ENCODE measurements at regions not wholly inside any gene's neighbourhood (a gene's known extent, or its start where the extent isn't known, plus 50 kb on each side); places are given as distances from the start of the nearest gene placed in this dataset.

DNA sequence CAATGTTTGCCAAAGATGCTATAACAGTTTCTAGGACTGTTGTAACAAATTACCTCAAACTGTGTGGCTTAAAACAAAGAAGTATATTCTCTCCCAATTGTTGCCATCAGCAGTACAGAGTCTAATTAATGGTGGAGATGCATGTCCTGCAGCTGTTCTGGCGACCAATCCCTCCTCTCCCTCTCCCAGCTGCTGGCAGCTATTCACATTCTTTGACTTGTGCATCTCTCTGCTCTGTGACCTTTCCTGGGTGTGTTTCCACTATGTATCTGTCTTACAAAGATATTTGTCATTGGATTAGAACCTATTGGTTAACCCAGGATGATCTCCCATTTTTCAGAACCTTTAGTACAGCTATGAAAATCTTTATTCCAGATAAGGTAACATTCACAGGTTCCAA lies 561.7 kb upstream of the POM121L12 start:
- H3K79me2 ChIP-seq (ENCODE audit: control insufficient read depth, insufficient read depth, low read length) = no peaks in the 10 kb centered on the region

DNA sequence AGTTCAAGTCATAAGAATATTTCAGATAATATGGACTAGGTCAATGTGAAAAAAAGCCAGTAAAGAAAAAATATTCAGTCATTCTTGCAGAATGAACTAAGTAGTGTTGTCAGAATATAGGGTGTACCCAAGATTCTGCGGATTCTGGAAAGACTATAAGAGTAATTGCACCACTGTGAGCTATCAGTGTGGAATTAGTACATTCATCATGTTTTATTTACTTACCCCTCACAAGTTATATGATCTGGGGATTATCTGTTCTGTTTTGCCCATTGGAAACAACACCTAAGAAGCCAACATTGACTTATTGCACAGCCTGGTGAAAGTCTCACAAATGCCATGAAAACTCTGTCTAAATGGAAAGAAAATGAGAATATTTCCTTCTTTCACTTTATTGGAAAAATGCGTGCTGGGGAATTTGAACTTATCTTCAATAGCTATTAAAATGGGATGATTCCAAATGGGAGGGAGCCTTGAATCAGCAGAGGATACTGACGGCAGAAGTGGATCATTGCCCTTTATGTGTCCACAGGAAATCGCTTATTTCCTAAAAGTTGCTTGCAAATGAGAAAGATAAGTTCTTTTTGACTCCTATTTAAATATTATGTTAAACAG lies 563.3 kb upstream of the POM121L12 start:
- H3K36me3 ChIP-seq (ENCODE audit: control insufficient read depth, insufficient read depth, low read length) = no peaks in the 10 kb centered on the region
- H3K79me2 ChIP-seq (ENCODE audit: control insufficient read depth, insufficient read depth, low read length) = no peaks in the 10 kb centered on the region
- H3K23ac ChIP-seq (ENCODE audit: low read length) = no peak overlapping the region
- no CpG with 5 or more reads among the region's 4 CpGs for WGBS (ENCODE audit: extremely low coverage, insufficient coverage, low lambda C conversion rate)
- H3K27me3 ChIP-seq (ENCODE audit: insufficient read depth, low read length, poor library complexity) = no peaks in the 10 kb centered on the region
- no peak for DNase-seq
- no peak overlapping the region for H2BK15ac ChIP-seq (replicated peaks; ENCODE audit: low read depth)
- H3K18ac ChIP-seq (ENCODE audit: low read length) = no peak overlapping the region
- no peak overlapping the region for H3K4me3 ChIP-seq (ENCODE audit: low read length)
- no peak overlapping the region for H3K56ac ChIP-seq (ENCODE audit: low read length)
- no peak overlapping the region for H3K4me2 ChIP-seq (ENCODE audit: low read length)
- no peak overlapping the region for H3K9ac ChIP-seq (ENCODE audit: low read length)
- H4K8ac ChIP-seq (ENCODE audit: low read depth, low read length) = no peak overlapping the region
- no peaks in the 10 kb centered on the region for H3K79me1 ChIP-seq (ENCODE audit: low read length)
- H2AK5ac ChIP-seq (ENCODE audit: low read length) = no peak overlapping the region
- no peak overlapping the region for H2BK5ac ChIP-seq (ENCODE audit: low read length)
- H3K4ac ChIP-seq (ENCODE audit: low read depth, low read length) = no peak overlapping the region
- no peak overlapping the region for H2BK120ac ChIP-seq (ENCODE audit: low read depth, low read length)
- no peaks in the 10 kb centered on the region for H3K4me1 ChIP-seq (ENCODE audit: control insufficient read depth, low read depth, low read length)
- H3K27ac ChIP-seq (ENCODE audit: low read depth, low read length) = no peak overlapping the region
- no peak overlapping the region for H4K5ac ChIP-seq (ENCODE audit: low read length)

More for the DNA sequence above, 561.7 kb upstream of the POM121L12 start:
- H4K5ac ChIP-seq (ENCODE audit: low read length) = no peak overlapping the region
- no peak overlapping the region for H3K23ac ChIP-seq (ENCODE audit: low read length)
- no peak overlapping the region for H3K4me2 ChIP-seq (ENCODE audit: low read length)
- H3K4ac ChIP-seq (ENCODE audit: low read depth, low read length) = no peak overlapping the region
- DNase-seq = no peak
- H3K27me3 ChIP-seq (ENCODE audit: insufficient read depth, low read length, poor library complexity) = no peaks in the 10 kb centered on the region
- H2BK5ac ChIP-seq (ENCODE audit: low read length) = no peak overlapping the region
- H3K79me1 ChIP-seq (ENCODE audit: low read length) = no peaks in the 10 kb centered on the region
- WGBS (ENCODE audit: extremely low coverage, insufficient coverage, low lambda C conversion rate) = no CpG with 5 or more reads among the region's 1 CpG
- H3K9ac ChIP-seq (ENCODE audit: low read length) = no peak overlapping the region
- no peak overlapping the region for H2AK5ac ChIP-seq (ENCODE audit: low read length)
- no peak overlapping the region for H4K8ac ChIP-seq (ENCODE audit: low read depth, low read length)
- H3K4me1 ChIP-seq (ENCODE audit: control insufficient read depth, low read depth, low read length) = no peaks in the 10 kb centered on the region
- no peak overlapping the region for H3K56ac ChIP-seq (ENCODE audit: low read length)
- no peak overlapping the region for H3K27ac ChIP-seq (ENCODE audit: low read depth, low read length)
- no peak overlapping the region for H2BK15ac ChIP-seq (replicated peaks; ENCODE audit: low read depth)
- no peak overlapping the region for H3K18ac ChIP-seq (ENCODE audit: low read length)
- H3K36me3 ChIP-seq (ENCODE audit: control insufficient read depth, insufficient read depth, low read length) = no peaks in the 10 kb centered on the region
- no peak overlapping the region for H3K4me3 ChIP-seq (ENCODE audit: low read length)
- no peak overlapping the region for H2BK120ac ChIP-seq (ENCODE audit: low read depth, low read length)

DNA sequence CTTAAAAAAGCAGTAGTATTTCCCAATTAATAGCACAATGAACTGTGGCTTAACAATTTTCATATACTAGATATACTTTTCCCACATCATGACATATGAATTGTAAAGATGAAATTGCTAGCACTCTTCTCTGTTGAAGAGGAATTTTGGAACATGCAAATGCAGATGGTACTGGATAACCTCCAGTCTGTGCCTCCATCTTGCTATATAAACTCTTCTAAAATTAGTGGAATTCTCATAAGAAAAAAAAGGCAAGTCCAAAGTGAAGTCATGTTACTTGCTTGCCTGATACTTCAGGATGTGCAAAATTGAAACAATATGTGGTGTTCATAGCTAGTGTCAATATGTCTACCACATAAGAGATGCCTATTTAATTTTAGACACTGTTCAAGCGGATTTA lies 570.2 kb upstream of the POM121L12 start:
- no peak overlapping the region for H4K8ac ChIP-seq (ENCODE audit: low read depth, low read length)
- no peak overlapping the region for H3K56ac ChIP-seq (ENCODE audit: low read length)
- H2AK5ac ChIP-seq (ENCODE audit: low read length) = no peak overlapping the region
- H3K4me2 ChIP-seq (ENCODE audit: low read length) = no peak overlapping the region
- no peak overlapping the region for H2BK5ac ChIP-seq (ENCODE audit: low read length)
- H3K79me1 ChIP-seq (ENCODE audit: low read length) = no peaks in the 10 kb centered on the region
- no peak overlapping the region for H3K23ac ChIP-seq (ENCODE audit: low read length)
- no peak overlapping the region for H2BK15ac ChIP-seq (replicated peaks; ENCODE audit: low read depth)
- H3K27me3 ChIP-seq (ENCODE audit: insufficient read depth, low read length, poor library complexity) = no peaks in the 10 kb centered on the region
- no peak overlapping the region for H2BK120ac ChIP-seq (ENCODE audit: low read depth, low read length)
- no peaks in the 10 kb centered on the region for H3K36me3 ChIP-seq (ENCODE audit: control insufficient read depth, insufficient read depth, low read length)
- no peak overlapping the region for H3K4me3 ChIP-seq (ENCODE audit: low read length)
- no peak overlapping the region for H3K27ac ChIP-seq (ENCODE audit: low read depth, low read length)
- H3K9ac ChIP-seq (ENCODE audit: low read length) = no peak overlapping the region
- H3K4me1 ChIP-seq (ENCODE audit: control insufficient read depth, low read depth, low read length) = no peaks in the 10 kb centered on the region
- no peak overlapping the region for H3K18ac ChIP-seq (ENCODE audit: low read length)
- H3K4ac ChIP-seq (ENCODE audit: low read depth, low read length) = no peak overlapping the region
- H4K5ac ChIP-seq (ENCODE audit: low read length) = no peak overlapping the region
- DNase-seq = no peak
- no CpG with 5 or more reads among the region's 1 CpG for WGBS (ENCODE audit: extremely low coverage, insufficient coverage, low lambda C conversion rate)
- H3K79me2 ChIP-seq (ENCODE audit: control insufficient read depth, insufficient read depth, low read length) = no peaks in the 10 kb centered on the region

DNA sequence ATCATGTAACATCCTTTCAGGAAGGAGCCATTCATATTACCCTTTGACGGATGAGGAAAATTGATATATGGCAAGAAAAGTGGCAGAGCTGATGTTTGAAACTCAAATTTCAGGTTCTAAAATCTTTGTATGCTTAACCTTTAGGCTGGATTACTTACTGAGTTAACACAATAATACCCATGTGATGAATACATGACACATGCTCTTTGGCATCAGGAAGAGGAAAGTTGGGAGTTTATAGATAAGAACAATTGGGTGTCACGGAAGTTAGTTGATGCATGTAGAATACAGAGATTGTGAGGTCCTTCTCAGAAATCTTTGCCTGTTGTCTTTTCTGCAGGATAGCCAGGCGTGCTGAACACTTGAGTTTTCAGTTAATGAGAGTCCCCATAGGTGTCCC lies 572.1 kb upstream of the POM121L12 start:
- no peaks in the 10 kb centered on the region for H3K4me1 ChIP-seq (ENCODE audit: control insufficient read depth, low read depth, low read length)
- H3K4me3 ChIP-seq (ENCODE audit: low read length) = no peak overlapping the region
- no peak overlapping the region for H3K23ac ChIP-seq (ENCODE audit: low read length)
- H3K18ac ChIP-seq (ENCODE audit: low read length) = no peak overlapping the region
- H3K4ac ChIP-seq (ENCODE audit: low read depth, low read length) = no peak overlapping the region
- no peak overlapping the region for H3K27ac ChIP-seq (ENCODE audit: low read depth, low read length)
- H3K79me2 ChIP-seq (ENCODE audit: control insufficient read depth, insufficient read depth, low read length) = no peaks in the 10 kb centered on the region
- H4K8ac ChIP-seq (ENCODE audit: low read depth, low read length) = no peak overlapping the region
- H2BK5ac ChIP-seq (ENCODE audit: low read length) = no peak overlapping the region
- DNase-seq = no peak
- H3K79me1 ChIP-seq (ENCODE audit: low read length) = no peaks in the 10 kb centered on the region
- H2AK5ac ChIP-seq (ENCODE audit: low read length) = no peak overlapping the region
- H4K5ac ChIP-seq (ENCODE audit: low read length) = no peak overlapping the region
- H2BK120ac ChIP-seq (ENCODE audit: low read depth, low read length) = no peak overlapping the region
- no peak overlapping the region for H3K9ac ChIP-seq (ENCODE audit: low read length)
- H3K56ac ChIP-seq (ENCODE audit: low read length) = no peak overlapping the region
- no peak overlapping the region for H3K4me2 ChIP-seq (ENCODE audit: low read length)
- no peak overlapping the region for H2BK15ac ChIP-seq (replicated peaks; ENCODE audit: low read depth)
- no peaks in the 10 kb centered on the region for H3K27me3 ChIP-seq (ENCODE audit: insufficient read depth, low read length, poor library complexity)
- no peaks in the 10 kb centered on the region for H3K36me3 ChIP-seq (ENCODE audit: control insufficient read depth, insufficient read depth, low read length)
- no CpG with 5 or more reads among the region's 3 CpGs for WGBS (ENCODE audit: extremely low coverage, insufficient coverage, low lambda C conversion rate)

DNA sequence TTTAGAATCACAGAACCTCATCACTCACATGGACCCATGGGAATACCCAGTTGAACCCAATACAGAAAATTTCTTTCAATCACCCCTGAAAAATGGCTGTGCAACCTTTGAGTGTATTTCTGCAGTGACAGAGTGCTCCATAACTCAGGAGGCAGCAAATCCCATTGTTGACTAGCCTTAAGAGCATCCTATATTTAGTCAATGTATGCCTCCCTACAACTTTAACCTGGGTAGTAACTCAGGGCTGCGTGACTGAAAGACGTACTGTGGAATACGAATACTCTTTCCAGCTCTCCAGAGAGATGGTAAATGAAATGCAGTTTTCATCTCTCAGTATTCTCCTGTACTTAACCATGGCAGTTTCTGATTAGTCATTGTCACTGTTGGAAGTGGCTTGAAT lies 573.0 kb upstream of the POM121L12 start:
- no peaks in the 10 kb centered on the region for H3K36me3 ChIP-seq (ENCODE audit: control insufficient read depth, insufficient read depth, low read length)
- H3K18ac ChIP-seq (ENCODE audit: low read length) = no peak overlapping the region
- H2BK120ac ChIP-seq (ENCODE audit: low read depth, low read length) = no peak overlapping the region
- H3K4me3 ChIP-seq (ENCODE audit: low read length) = no peak overlapping the region
- no peak overlapping the region for H2AK5ac ChIP-seq (ENCODE audit: low read length)
- WGBS (ENCODE audit: extremely low coverage, insufficient coverage, low lambda C conversion rate) = no CpG with 5 or more reads among the region's 3 CpGs
- H3K79me1 ChIP-seq (ENCODE audit: low read length) = no peaks in the 10 kb centered on the region
- H3K56ac ChIP-seq (ENCODE audit: low read length) = no peak overlapping the region
- H3K23ac ChIP-seq (ENCODE audit: low read length) = no peak overlapping the region
- no peak overlapping the region for H3K4ac ChIP-seq (ENCODE audit: low read depth, low read length)
- H4K5ac ChIP-seq (ENCODE audit: low read length) = no peak overlapping the region
- no peak overlapping the region for H2BK15ac ChIP-seq (replicated peaks; ENCODE audit: low read depth)
- H3K27ac ChIP-seq (ENCODE audit: low read depth, low read length) = no peak overlapping the region
- H3K79me2 ChIP-seq (ENCODE audit: control insufficient read depth, insufficient read depth, low read length) = no peaks in the 10 kb centered on the region
- DNase-seq = no peak
- no peak overlapping the region for H3K4me2 ChIP-seq (ENCODE audit: low read length)
- H3K27me3 ChIP-seq (ENCODE audit: insufficient read depth, low read length, poor library complexity) = no peaks in the 10 kb centered on the region
- no peak overlapping the region for H4K8ac ChIP-seq (ENCODE audit: low read depth, low read length)
- H3K9ac ChIP-seq (ENCODE audit: low read length) = no peak overlapping the region
- no peaks in the 10 kb centered on the region for H3K4me1 ChIP-seq (ENCODE audit: control insufficient read depth, low read depth, low read length)
- no peak overlapping the region for H2BK5ac ChIP-seq (ENCODE audit: low read length)

DNA sequence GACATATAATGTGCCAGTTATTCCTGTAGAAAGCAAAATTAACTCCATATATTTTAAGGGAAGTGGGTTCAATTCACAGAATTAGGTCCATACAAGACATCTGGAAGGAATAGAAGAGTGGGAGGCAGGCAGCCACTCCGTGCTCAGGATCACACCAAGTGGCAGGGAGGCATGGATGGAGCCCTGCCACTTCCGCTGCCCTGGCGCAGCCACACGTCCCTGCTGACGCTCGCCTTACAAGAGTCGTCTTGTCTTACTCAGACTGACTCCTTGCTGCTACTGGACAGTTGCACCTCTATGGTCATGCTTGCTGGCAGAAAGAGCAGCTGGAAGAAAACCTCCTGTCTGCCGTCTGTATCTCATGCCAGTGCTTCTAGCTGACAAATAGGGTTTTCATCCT lies 579.9 kb upstream of the POM121L12 start:
- no peak overlapping the region for H2AK5ac ChIP-seq (ENCODE audit: low read length)
- no peak overlapping the region for H3K18ac ChIP-seq (ENCODE audit: low read length)
- no peaks in the 10 kb centered on the region for H3K79me2 ChIP-seq (ENCODE audit: control insufficient read depth, insufficient read depth, low read length)
- H3K4me2 ChIP-seq (ENCODE audit: low read length) = no peak overlapping the region
- DNase-seq = no peak
- H3K4ac ChIP-seq (ENCODE audit: low read depth, low read length) = no peak overlapping the region
- no peak overlapping the region for H2BK15ac ChIP-seq (replicated peaks; ENCODE audit: low read depth)
- H3K79me1 ChIP-seq (ENCODE audit: low read length) = no peaks in the 10 kb centered on the region
- no peak overlapping the region for H3K9ac ChIP-seq (ENCODE audit: low read length)
- no peaks in the 10 kb centered on the region for H3K4me1 ChIP-seq (ENCODE audit: control insufficient read depth, low read depth, low read length)
- H2BK5ac ChIP-seq (ENCODE audit: low read length) = no peak overlapping the region
- H3K23ac ChIP-seq (ENCODE audit: low read length) = no peak overlapping the region
- no peak overlapping the region for H4K8ac ChIP-seq (ENCODE audit: low read depth, low read length)
- H4K5ac ChIP-seq (ENCODE audit: low read length) = no peak overlapping the region
- H3K36me3 ChIP-seq (ENCODE audit: control insufficient read depth, insufficient read depth, low read length) = no peaks in the 10 kb centered on the region
- no peak overlapping the region for H3K4me3 ChIP-seq (ENCODE audit: low read length)
- H3K56ac ChIP-seq (ENCODE audit: low read length) = no peak overlapping the region
- no peak overlapping the region for H3K27ac ChIP-seq (ENCODE audit: low read depth, low read length)
- no peak overlapping the region for H2BK120ac ChIP-seq (ENCODE audit: low read depth, low read length)
- no peaks in the 10 kb centered on the region for H3K27me3 ChIP-seq (ENCODE audit: insufficient read depth, low read length, poor library complexity)
- WGBS (ENCODE audit: extremely low coverage, insufficient coverage, low lambda C conversion rate) = no CpG with 5 or more reads among the region's 8 CpGs
